Heart right ventricle (tissue), 16 donors: ENCODE measurements at regions not wholly inside any gene's neighbourhood (a gene's known extent, or its start where the extent isn't known, plus 50 kb on each side); places are given as distances from the start of the nearest gene placed in this dataset.

Experiments used
- ATAC-seq, 8 donors: fragments of 200-7000 bp; cut with Tn5 transposase; one replicate each; pipeline ENCODE4 v1.9.1; 2020; ENCODE audit warnings: mild to moderate bottlenecking in 8 of 8, moderate library complexity in 8 of 8, moderate number of reproducible peaks in 1 of 8
- DNase-seq, 2 donors: peaks; one replicate each; pipeline ENCODE4 v3.0.0-alpha.2; 2020
- H3K27ac ChIP-seq, 10 donors: fragments of 200-600 bp; sonication (generic) in 2 of 10; one replicate each; pipeline versions ENCODE4 v1.5.0 to v1.8.0; 2020 to 2022; ENCODE audit warnings: mild to moderate bottlenecking in 3 of 10
- H3K27me3 ChIP-seq, 7 donors: fragments of 200-600 bp; one replicate each; pipeline ENCODE4 v1.8.0; 2021 to 2022; ENCODE audit warnings: mild to moderate bottlenecking in 2 of 7
- H3K36me3 ChIP-seq, 9 donors: fragments of 200-600 bp; sonication (generic) in 1 of 9; one replicate each; pipeline versions ENCODE4 v1.5.0 to v1.8.0; 2020 to 2022; ENCODE audit warnings: mild to moderate bottlenecking in 2 of 9
- H3K4me1 ChIP-seq, 9 donors: fragments of 200-600 bp; sonication (generic) in 1 of 9; one replicate each; pipeline versions ENCODE4 v1.5.0 to v1.8.0; 2020 to 2022; ENCODE audit warnings: mild to moderate bottlenecking in 4 of 9
- H3K4me3 ChIP-seq, 10 donors: fragments of 200-600 bp; sonication (generic) in 2 of 10; one replicate each; pipeline versions ENCODE4 v1.5.0 to v1.8.0; 2020 to 2022; ENCODE audit warnings: mild to moderate bottlenecking in 7 of 10, moderate library complexity in 2 of 10
- H3K9me3 ChIP-seq, 11 donors: fragments of 200-600 bp in 10 of 11; sonication (generic) in 2 of 11; one replicate each; pipeline versions ENCODE4 v1.5.0 to v1.8.0; 2013 to 2022; ENCODE audit warnings: mild to moderate bottlenecking in 2 of 11, control low read depth in 1 of 11, moderate library complexity in 1 of 11
- CTCF ChIP-seq, 9 donors: fragments of 200-600 bp; sonication (generic) in 2 of 9; IDR thresholded peaks; one replicate each; pipeline versions ENCODE4 v1.5.0 to v1.8.0; 2021 to 2022; ENCODE audit warnings: antibody characterized with exemption in 9 of 9, mild to moderate bottlenecking in 5 of 9, moderate library complexity in 1 of 9
- WGBS, 2 donors: extraction: QIAGEN DNeasy Blood & Tissue Kit; methylation state at CpG; one replicate each; pipeline ENCODE4 v1.1.7; 2013; ENCODE audit warnings: inconsistent platforms in 1 of 2; 5-methylcytosine and 5-hydroxymethylcytosine counted together
- intact Hi-C, 10 donors: fragments of 100-400 bp; cut with DNase I; formaldehyde crosslinking; loops; one replicate each; pipeline versions ENCODE4 v1.11.1 to v1.14.2; 2022
- donor health status: Arrhythmogenic right ventricular cardiomyopathy.
- donor health status: ischemic (EF 13 %, LVEDD 7.1; RV severe dilation, severe dysfunction).
- donor health status: healthy with polysubstance abuse.
- donor health status: DM: no; HTN: yes; CAD: no.
- donor health status: DM: no; HTN: no; CAD: no.
- donor health status: ischemic (EF 25% LVEDD 6.9; RV normal size, moderate dysfunction).
- donor health status: ischemic (EF 25% LVEDD 5.7; RV mildly dilated, moderate dysfunction).
- donor health status: healthy.
- donor health status: DM: yes; HTN: yes; CAD: no.
- donor health status: Ischemic cardiomyopathy.
- donor health status: ischemic (EF 35%, LVEDD 5.7; RV mildly dilated, moderate dysfunction).
- donor health status: nonischemic (EF 11% LVEDD 7.7; RV severe dilation, severe dysfunction).
- donor health status: DM: yes; HTN: yes; CAD: no.
- donor health status: PGD.
- donor health status: ischemic (EF 29% LVEDD 5.4; RV normal size, mild dysfunction).
- donor health status: nonischemic (EF 23%, LVEDD 6.1; RV moderate dilation, normal function).

GRCh38 chr16:5347561-5347960 lies 250.0 kb upstream of the EEF2KMT start:
- WGBS, 2 donors = 88% methylated on average over 4 of the region's 4 CpGs
- no peak overlapping the region for H3K27ac ChIP-seq
- no peak overlapping the region for H3K4me3 ChIP-seq
- peaks cover 0 to 3% (median 0%) of the 10 kb centered on the region in 11 donors for H3K9me3 ChIP-seq
- TF ChIP-seq CTCF (IDR thresholded peaks at IDR 0.05) = no peak
- H3K4me1 ChIP-seq = no peaks in the 10 kb centered on the region
- H3K36me3 ChIP-seq = no peaks in the 10 kb centered on the region
- ATAC-seq (no peak), DNase-seq (no peak)
- H3K27me3 ChIP-seq = peaks cover 0 to 2% (median 0%) of the 10 kb centered on the region in 7 donors
- intact Hi-C loops = loop anchor here in 1 of 10 donors (1.0 kb wide), 1 partner anchor 19 kb away; no protein-coding TSS in a partner anchor

- 49 to 52% methylated on average over 6 of the region's 6 CpGs for WGBS, 2 donors
- intact Hi-C loops = no loop called here
- no peak for TF ChIP-seq CTCF (IDR thresholded peaks at IDR 0.05)
- H3K27me3 ChIP-seq = peaks cover 0 to 5% (median 0%) of the 10 kb centered on the region in 7 donors
- no peak for ATAC-seq
- no peaks in the 10 kb centered on the region for H3K4me1 ChIP-seq
- no peak overlapping the region for H3K27ac ChIP-seq
- H3K36me3 ChIP-seq = no peaks in the 10 kb centered on the region
- H3K9me3 ChIP-seq = no peaks in the 10 kb centered on the region
- DNase-seq = no peak
- H3K4me3 ChIP-seq = no peak overlapping the region
These were observed 239.3 kb upstream of the EEF2KMT start for GRCh38 chr16:5336941-5337340.

GRCh38 chr16:5333991-5334390 lies 236.4 kb upstream of the EEF2KMT start:
- Histone ChIP-seq H3K36me3 (no peaks in the 10 kb centered on the region), H3K9me3 (peaks cover 0 to 10% (median 0%) of the 10 kb centered on the region in 11 donors), H3K4me3 (no peak overlapping the region), H3K27me3 (peaks cover 0 to 5% (median 0%) of the 10 kb centered on the region in 7 donors), H3K4me1 (no peaks in the 10 kb centered on the region), H3K27ac (no peak overlapping the region)
- TF ChIP-seq CTCF (IDR thresholded peaks at IDR 0.05) = no peak
- DNase-seq = no peak
- WGBS, 2 donors = 32 to 36% methylated on average over 4 of the region's 4 CpGs
- intact Hi-C loops = no loop called here
- ATAC-seq = no peak

GRCh38 chr16:5333126-5333525 lies 235.5 kb upstream of the EEF2KMT start:
- Histone ChIP-seq H3K4me1 (no peaks in the 10 kb centered on the region), H3K36me3 (no peaks in the 10 kb centered on the region), H3K27ac (no peak overlapping the region), H3K9me3 (peaks cover 0 to 10% (median 0%) of the 10 kb centered on the region in 11 donors), H3K27me3 (no peaks in the 10 kb centered on the region), H3K4me3 (no peak overlapping the region)
- TF ChIP-seq CTCF (IDR thresholded peaks at IDR 0.05) = no peak
- DNase-seq (no peak), ATAC-seq (no peak)
- intact Hi-C loops = no loop called here
- 86 to 88% methylated on average over 5 of the region's 5 CpGs for WGBS, 2 donors
